ENCODE measurements at regions not wholly inside any gene's neighbourhood (a gene's known extent, or its start where the extent isn't known, plus 50 kb on each side); places are given as distances from the start of the nearest gene placed in this dataset.

DNA sequence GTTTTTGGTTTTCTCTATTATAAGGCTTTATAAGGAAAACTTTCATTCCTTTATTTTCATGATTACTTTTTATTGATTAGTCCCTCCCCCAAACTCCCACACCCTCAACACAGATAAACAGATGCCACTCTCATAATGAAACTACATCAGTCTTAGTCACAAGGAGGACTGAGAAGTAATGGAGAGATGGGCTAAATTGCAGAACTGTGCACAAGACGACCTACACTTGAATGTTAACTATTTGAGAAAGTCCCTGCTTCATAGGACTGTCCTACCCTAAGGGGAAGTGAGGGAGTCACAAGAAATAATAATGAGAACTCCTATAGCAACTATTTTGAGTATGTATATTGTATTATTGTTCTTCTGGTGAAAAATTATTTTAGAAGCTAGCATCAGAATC, 360.8 kb downstream of the RBM43 start:
- TF ChIP-seq, protein P1, sequence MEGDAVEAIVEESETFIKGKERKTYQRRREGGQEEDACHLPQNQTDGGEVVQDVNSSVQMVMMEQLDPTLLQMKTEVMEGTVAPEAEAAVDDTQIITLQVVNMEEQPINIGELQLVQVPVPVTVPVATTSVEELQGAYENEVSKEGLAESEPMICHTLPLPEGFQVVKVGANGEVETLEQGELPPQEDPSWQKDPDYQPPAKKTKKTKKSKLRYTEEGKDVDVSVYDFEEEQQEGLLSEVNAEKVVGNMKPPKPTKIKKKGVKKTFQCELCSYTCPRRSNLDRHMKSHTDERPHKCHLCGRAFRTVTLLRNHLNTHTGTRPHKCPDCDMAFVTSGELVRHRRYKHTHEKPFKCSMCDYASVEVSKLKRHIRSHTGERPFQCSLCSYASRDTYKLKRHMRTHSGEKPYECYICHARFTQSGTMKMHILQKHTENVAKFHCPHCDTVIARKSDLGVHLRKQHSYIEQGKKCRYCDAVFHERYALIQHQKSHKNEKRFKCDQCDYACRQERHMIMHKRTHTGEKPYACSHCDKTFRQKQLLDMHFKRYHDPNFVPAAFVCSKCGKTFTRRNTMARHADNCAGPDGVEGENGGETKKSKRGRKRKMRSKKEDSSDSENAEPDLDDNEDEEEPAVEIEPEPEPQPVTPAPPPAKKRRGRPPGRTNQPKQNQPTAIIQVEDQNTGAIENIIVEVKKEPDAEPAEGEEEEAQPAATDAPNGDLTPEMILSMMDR (conservative IDR thresholded peaks at IDR 0.05) = no peak
- TF ChIP-seq EZH2 (IDR thresholded peaks at IDR 0.05; ENCODE audit: low read depth) = no peak

All from PC-9 (cell line).